K562 (cell line): ENCODE measurements at regions not wholly inside any gene's neighbourhood (a gene's known extent, or its start where the extent isn't known, plus 50 kb on each side); places are given as distances from the start of the nearest gene placed in this dataset.

Source experiments
- ARID2 ChIP-seq: fragments of 450-650 bp; IDR thresholded peaks from 2 replicates; pipeline ENCODE4 v1.6.1; 2017; ENCODE audit warnings: antibody characterized with exemption, mild to moderate bottlenecking
- BHLHE40 ChIP-seq: IDR thresholded peaks from 2 replicates; pipeline ENCODE4 v1.6.1; 2011; ENCODE audit warnings: low read length, improper control_type of control experiment
- ELK1 ChIP-seq: sonication (generic); formaldehyde crosslinking; IDR thresholded peaks from 2 replicates; pipeline ENCODE4 v1.8.1; 2022; ENCODE audit warnings: missing genetic modification reagents
- FOS ChIP-seq: IDR thresholded peaks from 3 replicates; pipeline ENCODE4 v1.6.1; 2011; ENCODE audit not compliant: insufficient read length; ENCODE audit errors: extremely low read depth
- FUS ChIP-seq: fragments of 200-400 bp; formaldehyde crosslinking; optimal IDR thresholded peaks from 2 replicates; pipeline ENCODE3; 2017; ENCODE audit warnings: low read depth, low read length
- JUND ChIP-seq, 2 experiments: IDR thresholded peaks; 2 replicates in 1 of 2; 3 replicates in 1 of 2; pipeline ENCODE4 v1.6.1; 2011; ENCODE audit warnings: borderline replicate concordance in 2 of 2, low read depth in 2 of 2, low read length in 2 of 2, improper control_type of control experiment in 1 of 2, missing biosample characterization in 1 of 2, missing genetic modification characterization in 1 of 2, missing genetic modification reagents in 1 of 2
- KAT7 ChIP-seq: sonication (generic); formaldehyde crosslinking; IDR thresholded peaks from 2 replicates; pipeline ENCODE4 v1.8.0; 2022; ENCODE audit warnings: missing genetic modification reagents, mild to moderate bottlenecking, borderline replicate concordance
- MTA3 ChIP-seq: fragments of 450-650 bp; formaldehyde crosslinking; IDR thresholded peaks from 2 replicates; pipeline ENCODE4 v1.6.1; 2017; ENCODE audit warnings: mild to moderate bottlenecking, borderline replicate concordance
- NFATC3 ChIP-seq: fragments of 450-650 bp; IDR thresholded peaks from 2 replicates; pipeline ENCODE4 v1.6.1; 2017; ENCODE audit warnings: mild to moderate bottlenecking
- ZBTB8A ChIP-seq: fragments of 450-650 bp; IDR thresholded peaks from 2 replicates; pipeline ENCODE4 v1.6.1; 2018; ENCODE audit warnings: mild to moderate bottlenecking, moderate library complexity; ENCODE audit not compliant: partially characterized antibody
- TF ChIP-seq, protein P1 (sequence below), 2 experiments: fragments of 450-650 bp in 1 of 2; sonication (generic) in 1 of 2; formaldehyde crosslinking in 1 of 2; IDR thresholded peaks; 2 replicates each; pipeline versions ENCODE4 v1.7.1 to v1.9.0; 2016 to 2022; ENCODE audit warnings: inconsistent platforms in 1 of 2, mild to moderate bottlenecking in 1 of 2, missing genetic modification reagents in 1 of 2
- TF ChIP-seq, protein P2 (sequence below): fragments of 450-650 bp; IDR thresholded peaks from 2 replicates; pipeline ENCODE4 v1.7.1; 2018; ENCODE audit warnings: mild to moderate bottlenecking, low read depth; ENCODE audit not compliant: partially characterized antibody
- TF ChIP-seq, protein P3 (sequence below): fragments of 450-650 bp; IDR thresholded peaks from 2 replicates; pipeline ENCODE4 v1.6.1; 2016; ENCODE audit warnings: antibody characterized with exemption

- TF ChIP-seq, protein P1, sequence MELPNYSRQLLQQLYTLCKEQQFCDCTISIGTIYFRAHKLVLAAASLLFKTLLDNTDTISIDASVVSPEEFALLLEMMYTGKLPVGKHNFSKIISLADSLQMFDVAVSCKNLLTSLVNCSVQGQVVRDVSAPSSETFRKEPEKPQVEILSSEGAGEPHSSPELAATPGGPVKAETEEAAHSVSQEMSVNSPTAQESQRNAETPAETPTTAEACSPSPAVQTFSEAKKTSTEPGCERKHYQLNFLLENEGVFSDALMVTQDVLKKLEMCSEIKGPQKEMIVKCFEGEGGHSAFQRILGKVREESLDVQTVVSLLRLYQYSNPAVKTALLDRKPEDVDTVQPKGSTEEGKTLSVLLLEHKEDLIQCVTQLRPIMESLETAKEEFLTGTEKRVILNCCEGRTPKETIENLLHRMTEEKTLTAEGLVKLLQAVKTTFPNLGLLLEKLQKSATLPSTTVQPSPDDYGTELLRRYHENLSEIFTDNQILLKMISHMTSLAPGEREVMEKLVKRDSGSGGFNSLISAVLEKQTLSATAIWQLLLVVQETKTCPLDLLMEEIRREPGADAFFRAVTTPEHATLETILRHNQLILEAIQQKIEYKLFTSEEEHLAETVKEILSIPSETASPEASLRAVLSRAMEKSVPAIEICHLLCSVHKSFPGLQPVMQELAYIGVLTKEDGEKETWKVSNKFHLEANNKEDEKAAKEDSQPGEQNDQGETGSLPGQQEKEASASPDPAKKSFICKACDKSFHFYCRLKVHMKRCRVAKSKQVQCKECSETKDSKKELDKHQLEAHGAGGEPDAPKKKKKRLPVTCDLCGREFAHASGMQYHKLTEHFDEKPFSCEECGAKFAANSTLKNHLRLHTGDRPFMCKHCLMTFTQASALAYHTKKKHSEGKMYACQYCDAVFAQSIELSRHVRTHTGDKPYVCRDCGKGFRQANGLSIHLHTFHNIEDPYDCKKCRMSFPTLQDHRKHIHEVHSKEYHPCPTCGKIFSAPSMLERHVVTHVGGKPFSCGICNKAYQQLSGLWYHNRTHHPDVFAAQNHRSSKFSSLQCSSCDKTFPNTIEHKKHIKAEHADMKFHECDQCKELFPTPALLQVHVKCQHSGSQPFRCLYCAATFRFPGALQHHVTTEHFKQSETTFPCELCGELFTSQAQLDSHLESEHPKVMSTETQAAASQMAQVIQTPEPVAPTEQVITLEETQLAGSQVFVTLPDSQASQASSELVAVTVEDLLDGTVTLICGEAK (IDR thresholded peaks at IDR 0.05) = no peak
- TF ChIP-seq, protein P1 (CRISPR knock-in tag; IDR thresholded peaks at IDR 0.05) = no peak
- TF ChIP-seq FUS (no peak), FOS (peak; percentile 27), BHLHE40 (peak; percentile 66), ZBTB8A (no peak), NFATC3 (no peak), ARID2 (no peak), KAT7 (CRISPR knock-in tag) (no peak), JUND (IDR thresholded peaks at IDR 0.05; ENCODE audit: borderline replicate concordance, low read depth, low read length) (peak; percentile 87), JUND (tag; IDR thresholded peaks at IDR 0.05; ENCODE audit: borderline replicate concordance, low read depth, low read length) (peak; percentile 87; the same call in 2 of the 3 replicates), MTA3 (no peak), ELK1 (CRISPR knock-in tag) (no peak)
- TF ChIP-seq, protein P2, sequence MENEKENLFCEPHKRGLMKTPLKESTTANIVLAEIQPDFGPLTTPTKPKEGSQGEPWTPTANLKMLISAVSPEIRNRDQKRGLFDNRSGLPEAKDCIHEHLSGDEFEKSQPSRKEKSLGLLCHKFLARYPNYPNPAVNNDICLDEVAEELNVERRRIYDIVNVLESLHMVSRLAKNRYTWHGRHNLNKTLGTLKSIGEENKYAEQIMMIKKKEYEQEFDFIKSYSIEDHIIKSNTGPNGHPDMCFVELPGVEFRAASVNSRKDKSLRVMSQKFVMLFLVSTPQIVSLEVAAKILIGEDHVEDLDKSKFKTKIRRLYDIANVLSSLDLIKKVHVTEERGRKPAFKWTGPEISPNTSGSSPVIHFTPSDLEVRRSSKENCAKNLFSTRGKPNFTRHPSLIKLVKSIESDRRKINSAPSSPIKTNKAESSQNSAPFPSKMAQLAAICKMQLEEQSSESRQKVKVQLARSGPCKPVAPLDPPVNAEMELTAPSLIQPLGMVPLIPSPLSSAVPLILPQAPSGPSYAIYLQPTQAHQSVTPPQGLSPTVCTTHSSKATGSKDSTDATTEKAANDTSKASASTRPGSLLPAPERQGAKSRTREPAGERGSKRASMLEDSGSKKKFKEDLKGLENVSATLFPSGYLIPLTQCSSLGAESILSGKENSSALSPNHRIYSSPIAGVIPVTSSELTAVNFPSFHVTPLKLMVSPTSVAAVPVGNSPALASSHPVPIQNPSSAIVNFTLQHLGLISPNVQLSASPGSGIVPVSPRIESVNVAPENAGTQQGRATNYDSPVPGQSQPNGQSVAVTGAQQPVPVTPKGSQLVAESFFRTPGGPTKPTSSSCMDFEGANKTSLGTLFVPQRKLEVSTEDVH = no peak
- TF ChIP-seq, protein P3, sequence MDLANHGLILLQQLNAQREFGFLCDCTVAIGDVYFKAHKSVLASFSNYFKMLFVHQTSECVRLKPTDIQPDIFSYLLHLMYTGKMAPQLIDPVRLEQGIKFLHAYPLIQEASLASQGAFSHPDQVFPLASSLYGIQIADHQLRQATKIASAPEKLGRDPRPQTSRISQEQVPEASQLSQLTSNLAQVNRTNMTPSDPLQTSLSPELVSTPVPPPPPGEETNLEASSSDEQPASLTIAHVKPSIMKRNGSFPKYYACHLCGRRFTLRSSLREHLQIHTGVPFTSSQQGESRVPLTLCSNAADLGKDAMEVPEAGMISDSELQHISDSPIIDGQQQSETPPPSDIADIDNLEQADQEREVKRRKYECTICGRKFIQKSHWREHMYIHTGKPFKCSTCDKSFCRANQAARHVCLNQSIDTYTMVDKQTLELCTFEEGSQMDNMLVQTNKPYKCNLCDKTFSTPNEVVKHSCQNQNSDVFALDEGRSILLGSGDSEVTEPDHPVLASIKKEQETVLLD = no peak
Measured at GRCh38 chr4:99723612-99724011, 66.0 kb upstream of the C4orf54 start (continued).
